Progenitor cell of endocrine pancreas (in vitro differentiated cells): ENCODE measurements at regions not wholly inside any gene's neighbourhood (a gene's known extent, or its start where the extent isn't known, plus 50 kb on each side); places are given as distances from the start of the nearest gene placed in this dataset.
"Not testable (repeated sequence)": the region's sequence is repeated elsewhere in the genome, so short reads cannot be mapped to it uniquely, and the experiment has no call there.

Source experiments
- DNase-seq: peaks from one replicate; pipeline ENCODE4 v3.0.0; 2021; ENCODE audit warnings: low spot score; ENCODE audit not compliant: unreplicated experiment
- H3K27ac Mint-ChIP-seq: 2 replicates; pipeline ENCODE4 v1.8.0; 2021; ENCODE audit warnings: mild to moderate bottlenecking, moderate library complexity, mixed read lengths
- H3K27me3 Mint-ChIP-seq: 2 replicates; pipeline ENCODE4 v1.8.0; 2021; ENCODE audit warnings: mixed read lengths
- H3K36me3 Mint-ChIP-seq: 2 replicates; pipeline ENCODE4 v1.8.0; 2022; ENCODE audit warnings: mixed read lengths; ENCODE audit not compliant: insufficient read depth
- H3K4me1 Mint-ChIP-seq: 2 replicates; pipeline ENCODE4 v1.8.0; 2021; ENCODE audit warnings: low read depth, mixed read lengths
- H3K4me3 Mint-ChIP-seq: 2 replicates; pipeline ENCODE4 v1.8.0; 2021; ENCODE audit warnings: low read depth, mild to moderate bottlenecking, moderate library complexity, mixed read lengths
- H3K9me3 Mint-ChIP-seq: 2 replicates; pipeline ENCODE4 v1.8.0; 2021; ENCODE audit warnings: low read depth, mixed read lengths
- CTCF ChIP-seq: fragments of 200-600 bp; sonication (generic); IDR thresholded peaks from one replicate; pipeline ENCODE4 v1.5.0; 2021; ENCODE audit warnings: antibody characterized with exemption, mild to moderate bottlenecking; ENCODE audit not compliant: unreplicated experiment

- no peak overlapping the region for H3K27ac Mint-ChIP-seq
- H3K9me3 Mint-ChIP-seq = peaks cover 15% of the 10 kb centered on the region
- H3K4me3 Mint-ChIP-seq = no peak overlapping the region
- DNase-seq = no peak
- H3K36me3 Mint-ChIP-seq = peaks cover 21% of the 10 kb centered on the region
- TF ChIP-seq CTCF = no peak
- H3K4me1 Mint-ChIP-seq = peaks cover 3% of the 10 kb centered on the region
- H3K27me3 Mint-ChIP-seq = no peaks in the 10 kb centered on the region
These were observed 502.3 kb upstream of the RGS6 start for GRCh38 chr14:71429902-71430301.

GRCh38 chr14:71430321-71430677 is 501.9 kb upstream of the RGS6 start:
- Mint-ChIP-seq H3K4me3 (no peak overlapping the region), H3K9me3 (peaks cover 11% of the 10 kb centered on the region), H3K27ac (no peak overlapping the region), H3K4me1 (peaks cover 3% of the 10 kb centered on the region), H3K27me3 (no peaks in the 10 kb centered on the region), H3K36me3 (peaks cover 17% of the 10 kb centered on the region)
- TF ChIP-seq CTCF = no peak
- no peak for DNase-seq

DNA sequence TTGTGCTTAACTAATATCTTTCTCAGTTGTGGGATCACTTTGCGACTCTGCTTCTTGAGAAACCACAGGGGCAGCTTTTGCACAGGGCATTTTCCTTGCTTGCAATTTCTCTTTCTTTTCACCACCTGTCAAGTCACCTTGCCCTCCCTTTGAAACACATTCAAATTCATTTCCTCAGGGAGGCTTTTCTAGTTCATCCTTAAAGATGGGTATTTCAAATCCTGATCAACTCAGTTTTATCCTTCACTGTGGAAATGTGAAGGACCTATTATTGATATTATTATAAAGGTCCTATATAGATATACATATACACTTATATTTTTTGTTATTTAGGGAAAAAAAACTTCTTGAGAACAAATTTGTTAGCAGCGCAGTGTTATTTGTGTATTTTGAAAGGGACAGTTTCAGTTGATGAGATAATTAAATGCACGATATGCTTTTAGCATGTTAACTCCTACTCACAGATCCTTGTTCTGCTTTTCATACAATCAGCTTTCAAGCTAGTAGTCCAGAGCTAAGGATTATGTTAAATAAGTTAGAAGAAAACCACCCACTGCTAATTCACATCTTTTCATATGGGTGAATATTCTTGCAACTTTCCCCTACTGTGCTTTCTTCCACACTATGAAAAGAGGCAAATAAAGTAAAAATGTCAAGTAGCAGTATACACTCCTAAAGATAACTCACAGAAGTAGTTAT is 501.4 kb upstream of the RGS6 start:
- Mint-ChIP-seq H3K9me3 (peaks cover 9% of the 10 kb centered on the region), H3K36me3 (peaks cover 17% of the 10 kb centered on the region), H3K4me1 (peaks cover 3% of the 10 kb centered on the region), H3K27me3 (no peaks in the 10 kb centered on the region), H3K27ac (no peak overlapping the region), H3K4me3 (no peak overlapping the region)
- DNase-seq = no peak
- TF ChIP-seq CTCF = no peak

DNA sequence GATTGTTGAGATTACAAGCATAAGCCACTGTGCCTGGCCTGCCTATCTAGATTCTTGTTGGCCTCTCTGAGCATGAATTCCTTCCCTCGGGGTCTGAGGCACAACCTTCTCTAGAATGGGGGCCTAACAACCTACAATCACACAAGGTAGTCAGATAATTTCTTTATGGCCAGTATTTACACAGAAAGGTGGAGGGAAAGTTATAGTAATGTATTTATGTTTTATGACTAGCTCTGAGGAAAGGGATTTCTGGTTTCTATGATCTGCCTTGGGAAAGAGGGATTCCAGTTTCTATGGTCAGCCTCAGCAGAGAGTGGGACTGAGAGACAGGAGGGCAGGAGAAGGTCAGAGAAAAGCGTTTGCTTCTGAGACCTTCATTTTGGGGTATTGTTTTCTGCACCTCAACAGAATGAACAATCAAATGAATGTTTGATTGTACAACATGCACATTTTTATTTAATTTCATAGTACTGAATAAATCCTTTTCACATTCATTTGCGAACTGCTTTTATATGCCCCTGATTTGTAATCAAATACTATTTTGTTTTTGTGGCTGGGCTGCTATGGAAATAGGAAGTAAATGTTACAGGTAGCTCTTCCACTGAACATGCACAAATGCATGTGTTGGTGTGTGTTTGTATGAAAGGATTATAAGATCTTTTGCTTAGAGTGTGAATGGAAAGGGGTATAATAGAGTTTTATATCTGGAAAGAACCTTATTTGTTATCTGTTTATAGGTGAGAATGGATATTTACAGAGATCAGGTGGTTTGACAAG is 499.7 kb upstream of the RGS6 start:
- no peak for DNase-seq
- H3K36me3 Mint-ChIP-seq = peaks cover 9% of the 10 kb centered on the region
- peaks cover 1% of the 10 kb centered on the region for H3K9me3 Mint-ChIP-seq
- TF ChIP-seq CTCF = no peak
- peaks cover 3% of the 10 kb centered on the region for H3K4me1 Mint-ChIP-seq
- no peak overlapping the region for H3K4me3 Mint-ChIP-seq
- peak overlapping the region; percentile 54 for H3K27ac Mint-ChIP-seq
- H3K27me3 Mint-ChIP-seq = no peaks in the 10 kb centered on the region

GRCh38 chr14:71433303-71433702 is 498.9 kb upstream of the RGS6 start:
- no peak for DNase-seq
- H3K4me3 Mint-ChIP-seq = no peak overlapping the region
- H3K27ac Mint-ChIP-seq = no peak overlapping the region
- peaks cover 7% of the 10 kb centered on the region for H3K4me1 Mint-ChIP-seq
- no peaks in the 10 kb centered on the region for H3K9me3 Mint-ChIP-seq
- peaks cover 9% of the 10 kb centered on the region for H3K36me3 Mint-ChIP-seq
- no peaks in the 10 kb centered on the region for H3K27me3 Mint-ChIP-seq
- no peak for TF ChIP-seq CTCF

GRCh38 chr14:71435641-71436040 is 496.6 kb upstream of the RGS6 start:
- not testable (repeated sequence) for H3K9me3 Mint-ChIP-seq, DNase-seq, H3K4me3 Mint-ChIP-seq, H3K27me3 Mint-ChIP-seq, H3K36me3 Mint-ChIP-seq, H3K27ac Mint-ChIP-seq
- H3K4me1 Mint-ChIP-seq = peaks cover 13% of the 10 kb centered on the region
